ENCODE measurements at regions not wholly inside any gene's neighbourhood (a gene's known extent, or its start where the extent isn't known, plus 50 kb on each side); places are given as distances from the start of the nearest gene placed in this dataset.

GRCh38 chrX:8237718-8238117, 66.7 kb upstream of the VCX2 start:
- no peak overlapping the region for H3K4me3 Mint-ChIP-seq
- H3K27me3 ChIP-seq (ENCODE audit: control insufficient read depth in 1 of 2, insufficient read depth in 2 of 2, low read length in 2 of 2), result no peaks in the 10 kb centered on the region
- H3K9me3 ChIP-seq (ENCODE audit: control insufficient read depth in 1 of 2, insufficient read depth in 1 of 2, low read length in 2 of 2), result no peaks in the 10 kb centered on the region
- no peak for TF ChIP-seq CTCF (IDR thresholded peaks at IDR 0.05)
- ChIA-PET POLR2A (no interaction called here), CTCF (no interaction called here)
- no peaks in the 10 kb centered on the region for H3K27me3 Mint-ChIP-seq
- H3K4me1 Mint-ChIP-seq (ENCODE audit: low read depth), result no peaks in the 10 kb centered on the region
- no peaks in the 10 kb centered on the region for H3K9me3 Mint-ChIP-seq
- H3K4me3 ChIP-seq (ENCODE audit: low read length), result no peak overlapping the region
- intact Hi-C loops (cut with DNase I, micrococcal nuclease), result no loop called here
- DNase-seq (no peak), ATAC-seq (ENCODE audit: poor library complexity) (no peak)
- H3K36me3 Mint-ChIP-seq (ENCODE audit: low read depth), result no peaks in the 10 kb centered on the region
- H3K27ac ChIP-seq (ENCODE audit: low read depth in 1 of 2, low read length in 2 of 2), result no peak overlapping the region
- H3K27ac Mint-ChIP-seq, result no peak overlapping the region
- no peaks in the 10 kb centered on the region for H3K36me3 ChIP-seq (ENCODE audit: insufficient read depth, low read length)
- H3K4me1 ChIP-seq (ENCODE audit: insufficient read depth, low read length), result no peaks in the 10 kb centered on the region

- Mint-ChIP-seq H3K4me3 (no peak overlapping the region), H3K27ac (no peak overlapping the region), H3K4me1 (ENCODE audit: low read depth) (no peaks in the 10 kb centered on the region), H3K36me3 (ENCODE audit: low read depth) (no peaks in the 10 kb centered on the region), H3K9me3 (no peaks in the 10 kb centered on the region), H3K27me3 (no peaks in the 10 kb centered on the region)
- ChIA-PET CTCF (no interaction called here), POLR2A (no interaction called here)
- Histone ChIP-seq H3K36me3 (ENCODE audit: insufficient read depth, low read length) (no peaks in the 10 kb centered on the region), H3K27ac (ENCODE audit: low read depth in 1 of 2, low read length in 2 of 2) (no peak overlapping the region), H3K27me3 (ENCODE audit: control insufficient read depth in 1 of 2, insufficient read depth in 2 of 2, low read length in 2 of 2) (no peaks in the 10 kb centered on the region), H3K9me3 (ENCODE audit: control insufficient read depth in 1 of 2, insufficient read depth in 1 of 2, low read length in 2 of 2) (peaks cover 0 to 3% of the 10 kb centered on the region in 2 experiments), H3K4me1 (ENCODE audit: insufficient read depth, low read length) (no peaks in the 10 kb centered on the region), H3K4me3 (ENCODE audit: low read length) (no peak overlapping the region)
- intact Hi-C loops (cut with DNase I, micrococcal nuclease), result no loop called here
- no peak for TF ChIP-seq CTCF (IDR thresholded peaks at IDR 0.05)
- ATAC-seq (ENCODE audit: poor library complexity), result no peak
- DNase-seq, result no peak
These were observed 71.5 kb upstream of the VCX2 start for GRCh38 chrX:8242431-8243020.

GRCh38 chrX:8244301-8244700, 73.2 kb upstream of the VCX2 start:
- intact Hi-C loops (cut with DNase I, micrococcal nuclease), result no loop called here
- Mint-ChIP-seq H3K4me3 (no peak overlapping the region), H3K9me3 (no peaks in the 10 kb centered on the region), H3K36me3 (ENCODE audit: low read depth) (no peaks in the 10 kb centered on the region), H3K27me3 (no peaks in the 10 kb centered on the region), H3K27ac (no peak overlapping the region), H3K4me1 (ENCODE audit: low read depth) (no peaks in the 10 kb centered on the region)
- DNase-seq (no peak), ATAC-seq (ENCODE audit: poor library complexity) (no peak)
- Histone ChIP-seq H3K27me3 (ENCODE audit: control insufficient read depth in 1 of 2, insufficient read depth in 2 of 2, low read length in 2 of 2) (no peaks in the 10 kb centered on the region), H3K4me1 (ENCODE audit: insufficient read depth, low read length) (no peaks in the 10 kb centered on the region), H3K4me3 (ENCODE audit: low read length) (no peak overlapping the region), H3K9me3 (ENCODE audit: control insufficient read depth in 1 of 2, insufficient read depth in 1 of 2, low read length in 2 of 2) (peaks cover 0 to 3% of the 10 kb centered on the region in 2 experiments), H3K36me3 (ENCODE audit: insufficient read depth, low read length) (no peaks in the 10 kb centered on the region), H3K27ac (ENCODE audit: low read depth in 1 of 2, low read length in 2 of 2) (no peak overlapping the region)
- POLR2A ChIA-PET, result no interaction called here
- no peak for TF ChIP-seq CTCF (IDR thresholded peaks at IDR 0.05)
- CTCF ChIA-PET, result no interaction called here
